ENCODE measurements at regions not wholly inside any gene's neighbourhood (a gene's known extent, or its start where the extent isn't known, plus 50 kb on each side); places are given as distances from the start of the nearest gene placed in this dataset.

- no peaks in the 10 kb centered on the region for H3K4me1 Mint-ChIP-seq (ENCODE audit: low read depth)
- no peaks in the 10 kb centered on the region for H3K9me3 Mint-ChIP-seq
- H3K27ac Mint-ChIP-seq, result no peak overlapping the region
- peaks cover 4% of the 10 kb centered on the region for H3K27me3 Mint-ChIP-seq (ENCODE audit: insufficient read depth)
- H3K4me3 Mint-ChIP-seq, result no peak overlapping the region
- no peak for DNase-seq (ENCODE audit: low spot score)
- intact Hi-C loops (cut with micrococcal nuclease), result no loop called here
- H3K36me3 Mint-ChIP-seq (ENCODE audit: low read depth), result no peaks in the 10 kb centered on the region
Measured at GRCh38 chr5:74093561-74093960, 467.6 kb downstream of the ARHGEF28 start.

DNA sequence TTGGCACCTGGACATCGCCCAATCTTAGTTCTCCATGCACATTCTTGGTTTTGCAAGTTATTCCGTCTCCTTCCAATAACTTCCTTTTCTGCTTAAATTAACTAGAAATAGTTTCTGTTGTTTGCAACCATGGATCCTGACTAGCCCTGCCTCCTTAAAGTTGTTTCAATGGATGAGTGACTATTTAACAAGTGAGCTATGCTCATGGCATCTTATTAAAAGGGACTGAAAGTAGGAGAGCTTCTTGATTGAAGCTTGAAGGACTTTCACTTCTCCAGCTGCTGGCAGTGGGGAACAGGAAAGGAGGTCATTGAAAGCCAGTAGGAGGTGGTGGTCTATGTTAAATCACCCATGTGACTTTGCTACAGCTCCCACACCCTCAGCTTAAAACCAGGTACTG is 466.8 kb downstream of the ARHGEF28 start:
- H3K27me3 Mint-ChIP-seq (ENCODE audit: insufficient read depth), result peaks cover 1% of the 10 kb centered on the region
- H3K4me1 Mint-ChIP-seq (ENCODE audit: low read depth), result no peaks in the 10 kb centered on the region
- H3K9me3 Mint-ChIP-seq, result no peaks in the 10 kb centered on the region
- H3K36me3 Mint-ChIP-seq (ENCODE audit: low read depth), result no peaks in the 10 kb centered on the region
- intact Hi-C loops (cut with micrococcal nuclease), result no loop called here
- DNase-seq (ENCODE audit: low spot score), result no peak
- no peak overlapping the region for H3K27ac Mint-ChIP-seq
- no peak overlapping the region for H3K4me3 Mint-ChIP-seq

DNA sequence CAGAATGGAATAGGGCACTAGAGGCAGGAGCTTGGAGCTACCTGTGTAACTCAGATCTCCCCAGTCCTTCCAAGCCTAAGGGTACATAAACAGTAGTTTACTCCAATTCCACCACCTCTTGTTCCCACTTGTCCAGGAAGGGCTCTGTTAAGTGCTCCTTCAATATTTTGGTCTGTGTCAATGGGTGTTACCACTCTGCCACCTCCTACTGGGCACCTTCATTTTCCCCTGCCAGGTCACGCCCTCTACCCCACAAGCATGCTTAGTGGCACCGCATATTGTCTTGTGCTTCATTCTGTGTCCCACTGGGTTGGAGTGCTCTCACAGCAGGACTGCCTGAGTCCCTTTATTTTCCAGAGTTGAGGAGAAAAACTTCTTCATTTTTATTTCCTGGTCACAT is 459.8 kb downstream of the ARHGEF28 start:
- DNase-seq (ENCODE audit: low spot score), result no peak
- Mint-ChIP-seq H3K27me3 (ENCODE audit: insufficient read depth) (peaks cover 5% of the 10 kb centered on the region), H3K9me3 (no peaks in the 10 kb centered on the region), H3K4me1 (ENCODE audit: low read depth) (no peaks in the 10 kb centered on the region), H3K4me3 (no peak overlapping the region), H3K27ac (no peak overlapping the region), H3K36me3 (ENCODE audit: low read depth) (no peaks in the 10 kb centered on the region)
- intact Hi-C loops (cut with micrococcal nuclease), result no loop called here

GRCh38 chr5:74085186-74085585 is 459.2 kb downstream of the ARHGEF28 start:
- no peak overlapping the region for H3K4me3 Mint-ChIP-seq
- DNase-seq (ENCODE audit: low spot score), result no peak
- H3K36me3 Mint-ChIP-seq (ENCODE audit: low read depth), result no peaks in the 10 kb centered on the region
- no peak overlapping the region for H3K27ac Mint-ChIP-seq
- H3K4me1 Mint-ChIP-seq (ENCODE audit: low read depth), result no peaks in the 10 kb centered on the region
- H3K27me3 Mint-ChIP-seq (ENCODE audit: insufficient read depth), result peaks cover 5% of the 10 kb centered on the region
- intact Hi-C loops (cut with micrococcal nuclease), result no loop called here
- H3K9me3 Mint-ChIP-seq, result no peaks in the 10 kb centered on the region

GRCh38 chr5:74083096-74083791 is 457.2 kb downstream of the ARHGEF28 start:
- Mint-ChIP-seq H3K4me1 (ENCODE audit: low read depth) (no peaks in the 10 kb centered on the region), H3K27me3 (ENCODE audit: insufficient read depth) (peaks cover 4% of the 10 kb centered on the region), H3K9me3 (no peaks in the 10 kb centered on the region), H3K36me3 (ENCODE audit: low read depth) (no peaks in the 10 kb centered on the region), H3K4me3 (no peak overlapping the region), H3K27ac (no peak overlapping the region)
- intact Hi-C loops (cut with micrococcal nuclease), result no loop called here
- DNase-seq (ENCODE audit: low spot score), result no peak

DNA sequence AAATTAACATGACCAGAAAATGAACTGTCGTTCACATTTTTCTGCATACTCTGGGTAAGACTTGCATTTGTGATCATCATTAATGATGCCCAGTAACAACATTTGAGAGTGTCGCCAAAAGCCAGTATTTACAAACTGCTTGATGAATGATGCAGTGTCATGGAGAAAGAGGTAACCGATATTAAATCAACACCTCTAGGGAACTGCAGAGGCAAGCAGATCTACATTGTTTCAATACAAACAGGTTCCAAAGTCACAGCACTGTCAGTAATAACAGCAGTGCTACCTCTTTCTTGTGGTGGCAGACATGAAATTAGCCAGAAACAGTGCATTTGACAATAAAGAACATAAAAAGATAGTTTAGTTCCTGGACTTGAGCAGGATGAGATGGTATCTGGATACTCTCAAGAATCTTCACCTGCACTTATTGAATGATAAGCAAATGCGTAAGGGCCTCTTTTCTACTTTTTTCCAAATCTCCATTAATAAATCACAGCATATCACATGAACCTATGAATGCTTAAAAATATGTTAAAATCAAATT is 456.6 kb downstream of the ARHGEF28 start:
- peaks cover 7% of the 10 kb centered on the region for H3K27me3 Mint-ChIP-seq (ENCODE audit: insufficient read depth)
- no peak overlapping the region for H3K4me3 Mint-ChIP-seq
- H3K9me3 Mint-ChIP-seq, result no peaks in the 10 kb centered on the region
- intact Hi-C loops (cut with micrococcal nuclease), result no loop called here
- DNase-seq (ENCODE audit: low spot score), result no peak
- H3K36me3 Mint-ChIP-seq (ENCODE audit: low read depth), result peaks cover 2% of the 10 kb centered on the region
- no peaks in the 10 kb centered on the region for H3K4me1 Mint-ChIP-seq (ENCODE audit: low read depth)
- H3K27ac Mint-ChIP-seq, result no peak overlapping the region

- Mint-ChIP-seq H3K4me3 (no peak overlapping the region), H3K27ac (no peak overlapping the region), H3K9me3 (no peaks in the 10 kb centered on the region), H3K27me3 (ENCODE audit: insufficient read depth) (peaks cover 7% of the 10 kb centered on the region), H3K4me1 (ENCODE audit: low read depth) (no peaks in the 10 kb centered on the region), H3K36me3 (ENCODE audit: low read depth) (peaks cover 2% of the 10 kb centered on the region)
- intact Hi-C loops (cut with micrococcal nuclease), result no loop called here
- DNase-seq (ENCODE audit: low spot score), result no peak
Measured at GRCh38 chr5:74081126-74081525, 455.1 kb downstream of the ARHGEF28 start.

DNA sequence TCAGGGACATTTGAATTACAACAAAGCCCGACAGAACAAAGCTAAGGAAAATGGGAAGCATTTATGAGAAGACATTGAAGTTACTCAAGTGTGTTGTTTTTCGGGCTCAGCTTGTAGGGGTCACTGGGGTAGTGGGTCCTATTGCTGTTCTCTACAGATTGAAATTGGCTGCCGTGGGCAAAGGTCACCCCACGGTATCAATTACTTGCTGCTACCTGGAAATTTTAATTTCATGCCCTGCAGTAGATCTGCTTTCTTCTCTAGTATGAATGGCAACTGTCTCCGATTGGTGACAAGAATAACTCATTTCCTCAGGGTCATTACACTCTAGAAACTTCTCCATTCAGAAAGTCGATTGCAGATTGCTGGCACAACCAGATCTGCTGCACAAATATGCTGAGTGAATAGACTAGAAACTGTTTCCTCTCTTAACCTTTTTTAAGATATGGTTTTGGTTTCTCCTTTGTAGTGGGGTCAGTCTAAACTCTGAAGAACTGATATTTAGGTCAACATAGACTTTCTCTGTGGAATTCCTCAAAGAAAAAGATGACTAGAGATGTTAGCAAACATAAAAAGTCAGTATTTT is 454.1 kb downstream of the ARHGEF28 start:
- DNase-seq (ENCODE audit: low spot score), result no peak
- no peaks in the 10 kb centered on the region for H3K4me1 Mint-ChIP-seq (ENCODE audit: low read depth)
- peaks cover 2% of the 10 kb centered on the region for H3K36me3 Mint-ChIP-seq (ENCODE audit: low read depth)
- intact Hi-C loops (cut with micrococcal nuclease), result no loop called here
- H3K27me3 Mint-ChIP-seq (ENCODE audit: insufficient read depth), result peaks cover 7% of the 10 kb centered on the region
- no peaks in the 10 kb centered on the region for H3K9me3 Mint-ChIP-seq
- H3K4me3 Mint-ChIP-seq, result no peak overlapping the region
- no peak overlapping the region for H3K27ac Mint-ChIP-seq

GRCh38 chr5:74075501-74076484 is 449.8 kb downstream of the ARHGEF28 start:
- Mint-ChIP-seq H3K27ac (no peak overlapping the region), H3K27me3 (ENCODE audit: insufficient read depth) (peaks cover 6% of the 10 kb centered on the region), H3K4me3 (no peak overlapping the region), H3K36me3 (ENCODE audit: low read depth) (peaks cover 2% of the 10 kb centered on the region), H3K9me3 (no peaks in the 10 kb centered on the region), H3K4me1 (ENCODE audit: low read depth) (no peaks in the 10 kb centered on the region)
- no peak for DNase-seq (ENCODE audit: low spot score)
- intact Hi-C loops (cut with micrococcal nuclease), result no loop called here

DNA sequence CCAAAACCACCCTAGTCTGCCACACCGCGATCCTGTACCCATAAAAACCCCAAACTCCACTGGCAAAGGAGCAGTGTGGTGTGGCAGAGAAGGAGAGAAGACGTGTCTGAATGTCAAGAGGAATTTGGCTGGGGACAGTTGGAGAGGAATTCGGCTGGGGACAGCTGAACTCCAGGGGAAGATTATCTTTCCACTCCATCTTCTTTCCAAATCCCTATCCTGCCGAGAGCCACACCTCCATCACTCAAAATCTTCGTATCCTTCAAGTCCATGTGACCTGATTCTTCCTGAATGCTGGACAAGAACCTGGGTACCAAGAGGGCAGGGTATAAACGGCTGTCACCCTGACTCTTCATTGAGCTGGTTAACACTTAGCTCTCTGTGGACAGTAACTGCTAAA is 448.1 kb downstream of the ARHGEF28 start:
- Mint-ChIP-seq H3K27me3 (ENCODE audit: insufficient read depth) (peaks cover 6% of the 10 kb centered on the region), H3K4me3 (no peak overlapping the region), H3K36me3 (ENCODE audit: low read depth) (peaks cover 2% of the 10 kb centered on the region), H3K9me3 (no peaks in the 10 kb centered on the region), H3K27ac (no peak overlapping the region), H3K4me1 (ENCODE audit: low read depth) (no peaks in the 10 kb centered on the region)
- intact Hi-C loops (cut with micrococcal nuclease), result no loop called here
- no peak for DNase-seq (ENCODE audit: low spot score)

DNA sequence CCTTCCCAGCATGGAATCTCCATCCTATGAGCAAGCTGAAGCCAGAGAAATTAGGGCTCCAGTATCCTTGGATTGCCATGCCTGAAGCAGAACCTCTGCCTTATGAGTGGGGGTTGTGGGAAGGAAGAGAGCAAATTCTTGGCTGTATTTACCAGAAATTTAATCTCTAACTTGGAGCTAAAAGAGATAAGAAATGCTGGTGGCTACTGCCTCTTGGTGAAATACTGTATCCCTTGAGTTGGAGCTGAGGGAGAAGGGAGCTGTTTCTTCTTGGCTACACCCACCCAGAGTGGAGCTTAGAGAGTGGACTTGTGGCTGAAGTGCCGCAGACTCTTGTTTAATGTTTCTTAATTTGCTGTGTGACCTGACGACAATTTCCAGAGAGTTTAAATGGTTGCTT is 447.3 kb downstream of the ARHGEF28 start:
- Mint-ChIP-seq H3K4me3 (no peak overlapping the region), H3K9me3 (no peaks in the 10 kb centered on the region), H3K27ac (no peak overlapping the region), H3K36me3 (ENCODE audit: low read depth) (peaks cover 2% of the 10 kb centered on the region), H3K27me3 (ENCODE audit: insufficient read depth) (peaks cover 6% of the 10 kb centered on the region), H3K4me1 (ENCODE audit: low read depth) (no peaks in the 10 kb centered on the region)
- intact Hi-C loops (cut with micrococcal nuclease), result no loop called here
- DNase-seq (ENCODE audit: low spot score), result no peak

- Mint-ChIP-seq H3K27ac (no peak overlapping the region), H3K4me1 (ENCODE audit: low read depth) (no peaks in the 10 kb centered on the region), H3K27me3 (ENCODE audit: insufficient read depth) (peaks cover 2% of the 10 kb centered on the region), H3K36me3 (ENCODE audit: low read depth) (no peaks in the 10 kb centered on the region), H3K9me3 (no peaks in the 10 kb centered on the region), H3K4me3 (no peak overlapping the region)
- intact Hi-C loops (cut with micrococcal nuclease), result no loop called here
- no peak for DNase-seq (ENCODE audit: low spot score)
Measured at GRCh38 chr5:74072646-74073045, 446.6 kb downstream of the ARHGEF28 start.

DNA sequence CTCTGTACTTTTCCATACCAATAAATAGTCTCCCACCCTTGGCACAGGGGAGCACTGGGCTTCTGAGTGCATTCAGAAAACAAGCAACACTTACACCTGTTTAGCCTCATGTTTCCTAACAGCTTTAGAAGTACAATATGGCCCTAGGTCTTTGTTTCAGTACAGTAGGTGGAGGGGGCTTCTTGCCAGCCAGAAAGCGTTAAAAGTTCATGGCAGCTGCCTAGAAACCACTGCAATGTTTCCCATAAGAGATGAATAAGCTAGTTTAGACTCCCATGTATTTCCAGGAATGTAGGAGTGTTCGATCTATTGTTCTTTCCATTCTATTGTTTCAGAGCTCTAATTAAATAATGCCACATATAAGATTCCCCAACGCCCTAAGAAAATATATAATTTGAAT is 444.8 kb downstream of the ARHGEF28 start:
- Mint-ChIP-seq H3K36me3 (ENCODE audit: low read depth) (no peaks in the 10 kb centered on the region), H3K9me3 (no peaks in the 10 kb centered on the region), H3K4me1 (ENCODE audit: low read depth) (no peaks in the 10 kb centered on the region), H3K27me3 (ENCODE audit: insufficient read depth) (peaks cover 2% of the 10 kb centered on the region), H3K4me3 (no peak overlapping the region), H3K27ac (no peak overlapping the region)
- intact Hi-C loops (cut with micrococcal nuclease), result no loop called here
- no peak for DNase-seq (ENCODE audit: low spot score)

All from activated T-helper 1 cell treated with anti-CD3 and anti-CD28 coated beads, Interleukin-12 subunit alpha, Interleukin-12 subunit beta, Interleukin-2, Interleukin-4 antibody, amounts not matched to agents 30 ng/mL and 10 ng/mL and 1 ng/mL, durations not matched to agents 14 hours and 24 hours and 36 hours (primary cell).